SK-N-MC (cell line): ENCODE measurements at regions not wholly inside any gene's neighbourhood (a gene's known extent, or its start where the extent isn't known, plus 50 kb on each side); places are given as distances from the start of the nearest gene placed in this dataset.

Source experiments
- EZH2 ChIP-seq: fragments of 200-600 bp; sonication (generic); IDR thresholded peaks from one replicate; pipeline ENCODE4 v1.6.1; 2017; ENCODE audit warnings: antibody characterized with exemption
- POLR2AphosphoS5 ChIP-seq: IDR thresholded peaks from 2 replicates; pipeline ENCODE4 v1.6.1; 2012; ENCODE audit warnings: mild to moderate bottlenecking, low read depth, low read length, borderline replicate concordance

DNA sequence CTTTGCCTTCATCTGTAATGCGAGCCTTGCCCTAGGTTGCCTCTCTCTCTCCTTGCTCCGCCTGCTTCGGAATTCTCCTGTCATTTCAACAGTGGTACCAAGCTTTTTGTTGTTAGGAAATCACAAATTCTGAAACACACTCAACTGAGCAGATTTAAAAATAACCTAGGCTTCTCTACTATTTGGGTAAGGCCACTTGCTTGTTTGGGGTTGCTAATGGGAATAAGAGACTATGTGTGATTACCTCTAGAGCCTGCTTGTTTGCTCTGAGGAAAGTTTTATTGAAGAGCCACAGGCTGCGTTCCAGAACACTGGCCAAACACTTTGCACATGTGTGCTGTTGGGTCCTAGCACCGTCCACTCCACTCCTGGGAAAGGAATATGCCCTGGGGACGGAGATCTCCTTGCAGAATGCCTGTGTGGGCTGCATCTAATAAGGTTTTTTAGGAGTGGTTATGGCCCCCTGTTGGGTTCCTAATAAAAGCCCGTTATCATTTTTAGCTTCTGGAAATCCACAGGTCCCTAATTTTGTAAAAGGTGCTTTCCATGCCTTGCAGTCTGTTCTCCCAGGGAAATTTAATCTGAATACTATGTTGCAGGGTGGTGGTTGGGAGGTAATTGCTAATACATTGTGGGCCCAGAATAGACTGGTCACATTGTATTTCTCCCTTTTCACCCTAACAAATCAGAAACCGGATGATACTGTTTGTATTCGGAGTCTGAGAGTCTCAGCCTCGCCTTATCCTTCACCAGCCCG is 68.7 kb upstream of the KLF6 start:
- TF ChIP-seq POLR2AphosphoS5 (no peak), EZH2 (no peak)
